ENCODE measurements at regions not wholly inside any gene's neighbourhood (a gene's known extent, or its start where the extent isn't known, plus 50 kb on each side); places are given as distances from the start of the nearest gene placed in this dataset.
"Not testable (repeated sequence)": the region's sequence is repeated elsewhere in the genome, so short reads cannot be mapped to it uniquely, and the experiment has no call there.

DNA sequence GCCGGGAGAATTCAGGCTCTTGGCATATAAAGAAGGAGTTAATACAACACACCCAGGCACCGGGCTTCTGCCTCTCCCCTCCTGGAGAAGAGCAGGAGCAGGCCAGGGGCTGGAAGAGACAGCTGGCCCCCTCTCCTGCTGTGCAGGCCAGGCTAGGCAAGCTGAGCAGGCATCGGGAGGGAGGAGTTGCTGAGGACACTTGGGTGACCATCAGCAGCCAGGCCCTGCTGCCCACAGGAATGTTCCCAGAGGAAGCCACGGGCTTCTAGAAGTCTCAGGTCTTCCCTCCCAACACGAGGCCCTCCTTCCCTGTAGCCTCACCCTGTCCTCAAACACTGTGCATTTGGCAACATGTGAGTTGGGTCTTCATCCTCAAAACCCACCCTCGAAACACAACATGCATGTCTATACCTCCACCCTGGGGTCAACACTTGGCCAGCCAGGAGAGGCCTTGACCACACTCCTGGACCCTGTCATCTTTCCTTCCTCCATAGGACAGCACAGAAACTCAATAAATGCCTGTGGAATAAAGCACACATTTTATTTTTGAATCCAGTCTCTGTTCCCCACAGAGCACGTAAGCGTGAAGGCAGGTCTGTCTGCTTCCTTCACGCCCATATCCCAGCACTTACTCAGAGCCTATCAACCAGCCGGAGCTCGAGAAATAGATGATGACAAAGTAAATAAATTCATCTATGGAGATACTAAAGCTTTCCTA lies 433.8 kb upstream of the ID2 start:
- no peak for DNase-seq (ENCODE audit: extremely low spot score)
- CTCF ChIA-PET, result interaction anchor here (0.9 to 1.3 kb wide), 3 partner anchors 10 to 266 kb away, joined by 3 to 4 read pairs (median 3); no protein-coding TSS in a partner anchor
- POLR2A ChIA-PET, result no interaction called here
- TF ChIP-seq CTCF (IDR thresholded peaks at IDR 0.05; ENCODE audit: control extremely low read depth, extremely low read depth, low read depth, missing control alignments), result no peak

GRCh38 chr2:8248623-8248957 lies 433.3 kb upstream of the ID2 start:
- ChIA-PET POLR2A (no interaction called here), CTCF (interaction anchor here (1.0 to 1.3 kb wide), 2 partner anchors 10 to 78 kb away, joined by 3 to 4 read pairs; no protein-coding TSS in a partner anchor)
- TF ChIP-seq CTCF (IDR thresholded peaks at IDR 0.05; ENCODE audit: control extremely low read depth, extremely low read depth, low read depth, missing control alignments), result no peak
- DNase-seq (ENCODE audit: extremely low spot score), result no peak

- no peak for TF ChIP-seq CTCF (IDR thresholded peaks at IDR 0.05; ENCODE audit: control extremely low read depth, extremely low read depth, low read depth, missing control alignments)
- POLR2A ChIA-PET, result no interaction called here
- CTCF ChIA-PET, result interaction anchor here (1.0 to 1.3 kb wide), 2 partner anchors 9 to 78 kb away, joined by 3 to 4 read pairs; no protein-coding TSS in a partner anchor
- no peak for DNase-seq (ENCODE audit: extremely low spot score)
Measured at GRCh38 chr2:8249141-8249540, 432.7 kb upstream of the ID2 start.

DNA sequence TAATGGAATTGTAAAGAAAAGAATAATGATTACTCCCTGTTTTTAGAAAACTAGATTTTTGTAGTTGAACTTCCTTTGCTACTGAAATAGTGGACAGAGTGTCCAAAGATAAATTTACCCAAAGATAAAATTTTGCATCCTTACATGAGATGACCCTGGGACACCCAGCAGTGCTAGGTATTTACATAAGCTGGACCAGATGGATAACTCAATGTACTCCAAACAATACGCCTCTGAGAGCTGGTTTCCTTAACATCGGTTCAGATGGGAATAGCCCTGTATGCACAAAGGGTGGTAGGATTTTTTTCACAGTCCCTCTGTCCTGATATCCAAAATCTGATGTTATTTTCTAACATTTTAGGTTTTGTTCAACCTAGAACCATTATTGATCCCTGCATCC lies 432.1 kb upstream of the ID2 start:
- DNase-seq (ENCODE audit: extremely low spot score), result no peak
- no peak for TF ChIP-seq CTCF (IDR thresholded peaks at IDR 0.05; ENCODE audit: control extremely low read depth, extremely low read depth, low read depth, missing control alignments)
- POLR2A ChIA-PET, result no interaction called here
- CTCF ChIA-PET, result interaction anchor here (1.3 kb wide), 1 partner anchor 9 kb away, joined by 4 read pairs; no protein-coding TSS in a partner anchor

DNA sequence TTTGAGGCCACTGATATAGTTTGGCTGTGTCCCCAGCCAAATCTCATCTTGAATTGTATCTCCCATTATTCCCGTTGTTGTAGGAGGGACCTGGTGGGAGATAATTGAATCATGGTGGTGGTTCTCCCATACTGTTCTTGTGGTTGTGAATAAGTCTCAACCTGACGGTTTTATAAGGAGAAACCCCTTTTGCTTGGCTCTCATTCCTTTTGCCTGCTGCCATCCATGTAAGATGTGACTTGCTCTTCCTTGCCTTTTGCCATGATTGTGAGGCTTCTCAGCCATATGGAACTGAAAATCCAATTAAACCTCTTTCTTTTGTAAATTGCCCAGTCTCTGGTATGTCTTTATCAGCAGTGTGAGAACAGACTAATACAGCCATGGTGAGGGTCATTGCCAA lies 431.6 kb upstream of the ID2 start:
- POLR2A ChIA-PET; DNase-seq (ENCODE audit: extremely low spot score); CTCF ChIA-PET: not testable (repeated sequence)

DNA sequence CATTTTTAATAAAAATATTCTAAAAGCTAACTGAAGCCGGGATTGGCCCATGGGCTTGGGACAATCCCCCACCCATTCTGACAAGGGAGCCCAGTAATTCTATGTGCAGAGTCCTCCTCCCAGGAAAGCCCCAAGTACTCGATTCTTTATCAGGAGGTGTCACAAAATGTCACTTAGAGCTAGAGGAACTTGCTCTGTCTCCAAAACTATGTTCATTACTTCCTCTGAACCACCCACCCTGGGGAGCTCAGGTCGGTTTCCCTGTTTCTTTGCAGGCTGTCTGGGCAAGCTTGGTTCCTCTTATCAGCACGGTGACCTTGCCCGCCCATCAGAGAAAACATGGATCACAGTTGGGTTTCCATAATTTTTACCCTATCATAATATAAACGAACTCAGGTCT lies 430.6 kb upstream of the ID2 start:
- DNase-seq (ENCODE audit: extremely low spot score), result no peak
- TF ChIP-seq CTCF (IDR thresholded peaks at IDR 0.05; ENCODE audit: control extremely low read depth, extremely low read depth, low read depth, missing control alignments), result no peak
- CTCF ChIA-PET, result interaction anchor here (1.0 kb wide), 1 partner anchor 12 kb away, joined by 3 read pairs; no protein-coding TSS in a partner anchor
- POLR2A ChIA-PET, result no interaction called here

- ChIA-PET POLR2A (no interaction called here), CTCF (interaction anchor here (1.0 to 1.5 kb wide), 2 partner anchors 12 to 15 kb away, joined by 3 to 6 read pairs; no protein-coding TSS in a partner anchor)
- DNase-seq (ENCODE audit: extremely low spot score), result no peak
- TF ChIP-seq CTCF (IDR thresholded peaks at IDR 0.05; ENCODE audit: control extremely low read depth, extremely low read depth, low read depth, missing control alignments), result no peak
Measured at GRCh38 chr2:8251856-8252255, 430.0 kb upstream of the ID2 start.
